ENCODE measurements at regions not wholly inside any gene's neighbourhood (a gene's known extent, or its start where the extent isn't known, plus 50 kb on each side); places are given as distances from the start of the nearest gene placed in this dataset.

DNA sequence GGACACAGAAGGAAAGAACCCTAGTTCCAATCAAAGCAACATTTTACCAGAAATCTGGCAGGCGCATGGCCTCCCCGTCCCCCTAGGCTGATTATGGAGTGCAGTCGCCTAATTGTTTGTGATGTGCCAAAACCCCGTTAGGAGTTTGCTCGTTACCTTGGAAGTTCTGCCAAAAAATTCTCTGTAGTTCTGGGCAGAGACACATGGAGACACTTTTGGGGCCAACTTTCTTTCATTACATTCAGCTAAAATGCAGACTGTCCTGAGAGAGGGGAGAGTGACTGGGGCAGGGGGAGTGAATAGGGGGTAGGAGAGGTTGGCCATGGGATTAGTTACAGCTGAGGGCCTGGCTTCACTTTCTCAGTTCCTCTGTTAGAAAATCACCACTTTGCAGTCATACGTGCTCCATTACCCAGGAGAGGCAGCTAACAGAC is 158.0 kb upstream of the NPVF start:
- ATAC-seq (peak; percentile 80), DNase-seq (ENCODE audit: missing footprints) (no peak)
- intact Hi-C loops (cut with DNase I), result no loop called here

DNA sequence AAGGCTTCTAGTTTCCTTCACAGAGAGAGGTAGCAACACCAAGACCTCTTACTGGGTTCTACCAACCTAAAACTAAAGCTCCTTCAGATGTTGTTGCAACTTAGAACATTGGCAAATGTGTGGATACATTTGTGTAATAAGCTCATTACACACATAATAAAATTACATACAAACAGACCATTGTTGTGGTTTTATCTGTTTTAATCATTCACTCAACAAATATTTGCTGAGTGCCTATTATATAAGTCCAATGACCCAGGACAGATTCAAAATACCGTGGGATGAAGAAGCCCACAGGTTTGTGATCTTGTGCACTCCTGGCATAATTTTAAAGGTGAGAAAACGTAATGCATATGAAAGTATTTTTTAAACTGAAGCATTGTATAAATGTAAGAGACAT is 160.4 kb upstream of the NPVF start:
- intact Hi-C loops (cut with DNase I), result loop anchor here (1.0 kb wide), 2 partner anchors 129 to 463 kb away; no protein-coding TSS in a partner anchor
- no peak for DNase-seq (ENCODE audit: missing footprints)
- ATAC-seq, result no peak

DNA sequence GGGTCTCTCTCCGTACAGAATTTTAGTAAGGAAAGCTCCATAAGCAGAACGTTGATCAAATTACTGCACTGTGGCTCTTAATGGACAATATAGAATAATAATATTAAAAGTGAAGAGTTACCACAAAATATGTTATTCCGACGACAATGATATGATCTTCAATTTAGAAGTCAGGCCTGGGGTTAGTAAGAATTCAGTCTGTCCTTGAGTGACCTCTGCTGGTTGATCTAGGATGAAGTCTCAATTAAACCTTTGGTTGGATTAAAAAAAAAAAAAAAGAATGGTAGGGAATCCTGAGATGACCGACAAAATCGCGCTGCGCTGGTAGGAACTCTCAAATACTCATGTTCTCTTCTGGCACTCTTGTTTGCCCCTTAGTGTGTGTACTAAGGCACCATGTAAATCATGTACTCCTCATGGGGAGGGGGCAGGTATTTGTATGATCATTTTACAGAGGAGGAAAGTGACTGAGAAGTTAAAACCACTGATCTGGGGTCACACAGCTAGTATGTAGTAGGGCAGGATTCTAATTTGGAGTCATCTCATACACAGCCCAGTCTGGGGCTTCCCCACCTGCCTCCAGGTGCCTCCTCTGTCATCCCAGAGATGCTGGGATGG is 161.3 kb upstream of the NPVF start:
- no peak for DNase-seq (ENCODE audit: missing footprints)
- intact Hi-C loops (cut with DNase I), result loop anchor here (1.0 kb wide), 2 partner anchors 130 to 462 kb away; no protein-coding TSS in a partner anchor
- ATAC-seq, result peak; percentile 27

DNA sequence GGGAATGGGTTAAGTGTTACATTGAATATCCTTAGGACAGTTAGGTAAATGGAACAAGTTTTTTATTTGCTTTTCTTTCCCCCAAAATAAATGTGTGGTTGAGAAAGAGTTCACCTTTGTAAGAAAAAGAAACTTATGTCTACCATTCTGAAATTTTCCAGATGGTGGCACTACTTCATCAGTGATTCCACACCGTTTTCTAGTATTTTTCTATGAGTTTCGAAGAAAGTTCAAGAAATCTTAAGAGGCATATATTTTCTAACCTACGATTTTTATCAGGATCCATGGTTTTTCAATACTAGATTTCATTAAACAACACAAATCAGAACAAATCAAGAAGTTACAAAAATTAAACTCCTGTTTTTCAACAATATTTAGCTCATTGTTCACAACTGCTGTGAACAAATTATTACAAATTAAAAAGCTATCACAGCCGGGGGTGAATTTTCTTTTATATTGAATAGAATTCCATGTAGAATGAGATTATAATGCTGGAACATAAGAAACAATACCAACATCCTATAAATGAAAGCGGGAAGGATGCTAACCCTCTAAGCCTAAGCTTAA is 163.1 kb upstream of the NPVF start:
- DNase-seq (ENCODE audit: missing footprints) (no peak), ATAC-seq (no peak)
- intact Hi-C loops (cut with DNase I), result loop anchor here (1.0 kb wide), 1 partner anchor 175 kb away; no protein-coding TSS in a partner anchor

DNA sequence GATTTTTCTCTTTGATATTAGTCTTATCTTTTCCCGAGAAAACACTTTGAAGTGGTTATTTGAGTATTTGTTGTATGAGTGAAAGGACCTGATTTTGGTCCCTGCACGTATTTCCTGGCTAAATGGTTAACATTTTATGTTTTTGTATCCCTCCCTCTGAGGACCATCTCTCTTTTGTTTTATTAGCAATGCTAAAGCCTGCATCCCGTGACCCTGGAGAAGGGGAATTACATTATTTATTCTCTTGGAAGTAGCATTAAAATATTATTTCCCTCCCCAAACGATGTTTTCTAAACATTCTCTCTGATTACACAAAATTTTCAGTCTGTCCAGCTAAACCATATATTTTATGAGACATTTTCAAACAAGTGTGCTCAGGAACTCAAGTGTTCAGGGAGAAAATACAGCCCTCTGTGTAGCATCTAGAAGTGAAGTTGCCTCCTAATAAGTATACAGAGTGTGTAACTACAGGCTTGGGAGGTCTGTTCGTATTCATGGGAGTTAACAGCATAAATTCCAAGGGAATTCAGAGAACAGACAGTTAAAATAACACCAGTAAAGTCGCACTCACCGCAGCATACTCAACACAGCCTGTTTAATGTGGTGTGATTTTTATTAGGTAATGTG is 163.8 kb upstream of the NPVF start:
- DNase-seq (ENCODE audit: missing footprints) (no peak), ATAC-seq (no peak)
- intact Hi-C loops (cut with DNase I), result loop anchor here (1.0 kb wide), 1 partner anchor 174 kb away; no protein-coding TSS in a partner anchor

DNA sequence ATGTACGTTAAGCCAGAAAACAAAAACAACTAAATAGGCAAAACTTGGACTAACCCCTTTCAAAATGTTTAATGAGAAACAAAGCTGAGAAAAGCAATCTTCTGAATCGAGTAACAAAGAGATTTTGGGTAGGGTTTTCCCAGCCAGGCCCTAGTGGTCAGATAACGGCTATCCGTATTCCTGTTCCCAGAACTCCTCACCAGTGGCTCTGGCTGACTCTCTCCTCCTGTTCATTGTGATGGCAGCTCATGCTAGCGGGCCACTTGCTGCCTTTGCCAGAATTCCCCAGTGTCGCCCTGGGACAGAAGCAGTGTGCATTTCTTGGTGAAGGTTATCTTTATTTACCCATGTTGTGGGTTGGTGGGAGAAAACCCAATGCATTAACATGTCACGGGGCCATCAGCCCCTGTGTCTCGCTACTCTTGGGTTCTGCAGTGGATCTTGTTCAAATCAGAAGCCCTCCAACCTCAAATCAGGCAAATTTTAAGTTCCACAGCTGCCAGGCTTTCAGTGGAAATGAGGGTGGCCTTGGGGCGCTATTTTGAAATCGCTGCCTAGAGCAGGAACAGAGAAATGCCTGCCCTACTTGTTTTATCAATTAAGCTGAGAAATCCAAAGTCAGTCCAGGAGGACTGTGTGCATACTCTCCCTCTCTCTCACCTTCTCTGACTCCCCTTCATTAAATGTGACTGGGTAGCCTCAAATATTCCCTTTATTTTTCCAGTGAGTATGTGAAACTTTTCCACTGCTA is 164.5 kb upstream of the NPVF start:
- DNase-seq (ENCODE audit: missing footprints) (no peak), ATAC-seq (no peak)
- intact Hi-C loops (cut with DNase I), result loop anchor here (1.0 kb wide), 1 partner anchor 461 kb away; no protein-coding TSS in a partner anchor

DNA sequence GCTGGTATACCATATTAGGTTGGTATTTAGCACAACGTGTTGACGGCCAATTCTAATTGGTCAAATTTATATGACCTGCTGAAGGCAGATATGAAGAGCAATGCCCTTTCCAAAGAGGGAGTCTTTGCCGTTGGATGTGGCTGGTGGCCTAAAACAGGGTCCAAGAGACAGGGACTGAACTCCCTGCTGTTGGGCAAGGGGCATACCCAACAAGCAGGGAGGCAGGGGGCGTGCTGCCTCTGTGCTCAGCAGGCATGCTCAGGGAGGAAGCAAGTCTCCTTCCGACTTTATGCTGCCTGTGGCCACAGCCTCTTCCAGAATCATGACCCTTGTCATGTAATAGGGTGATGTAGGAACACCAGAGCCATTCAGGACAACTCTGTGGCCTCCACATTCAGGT is 167.7 kb upstream of the NPVF start:
- DNase-seq (ENCODE audit: missing footprints), result no peak
- ATAC-seq, result no peak
- intact Hi-C loops (cut with DNase I), result no loop called here

DNA sequence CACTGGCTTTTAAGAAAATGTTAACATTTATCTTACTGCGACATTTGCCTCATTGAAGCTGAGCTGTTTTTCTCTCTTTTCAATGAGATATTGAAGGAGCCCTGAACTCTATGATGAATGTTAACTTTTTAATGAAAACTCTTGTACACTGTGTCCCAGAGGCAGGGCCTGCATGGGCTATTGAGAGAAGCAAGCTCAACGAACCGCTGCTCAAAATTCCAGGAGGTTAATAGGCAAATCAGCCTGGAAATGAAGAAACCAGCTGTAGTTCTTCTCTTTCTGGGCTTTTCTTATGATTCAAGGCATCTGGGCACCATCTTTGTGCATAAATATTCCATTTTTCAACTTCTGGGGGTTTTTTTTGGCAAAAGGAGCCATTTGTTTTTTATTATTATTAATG is 168.4 kb upstream of the NPVF start:
- intact Hi-C loops (cut with DNase I), result no loop called here
- no peak for ATAC-seq
- DNase-seq (ENCODE audit: missing footprints), result no peak

DNA sequence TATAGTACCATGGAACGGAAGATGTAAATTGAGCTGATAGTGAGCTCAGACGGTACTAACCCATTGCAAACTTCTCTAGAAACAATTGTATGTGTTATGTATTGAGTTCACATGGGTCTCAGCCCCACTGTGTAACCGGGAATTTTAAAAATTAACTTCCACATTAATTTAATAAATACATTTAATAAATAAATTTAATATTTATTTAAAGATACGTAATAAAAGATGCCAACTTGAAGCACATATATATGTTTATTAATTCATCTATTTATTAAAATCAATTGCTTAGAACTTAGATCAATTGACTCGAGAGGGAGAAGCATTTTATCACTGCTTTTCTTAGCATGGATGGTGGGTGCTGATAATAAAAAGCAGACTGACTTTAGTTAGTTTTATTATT is 170.1 kb upstream of the NPVF start:
- ATAC-seq, result no peak
- no peak for DNase-seq (ENCODE audit: missing footprints)
- intact Hi-C loops (cut with DNase I), result no loop called here

DNA sequence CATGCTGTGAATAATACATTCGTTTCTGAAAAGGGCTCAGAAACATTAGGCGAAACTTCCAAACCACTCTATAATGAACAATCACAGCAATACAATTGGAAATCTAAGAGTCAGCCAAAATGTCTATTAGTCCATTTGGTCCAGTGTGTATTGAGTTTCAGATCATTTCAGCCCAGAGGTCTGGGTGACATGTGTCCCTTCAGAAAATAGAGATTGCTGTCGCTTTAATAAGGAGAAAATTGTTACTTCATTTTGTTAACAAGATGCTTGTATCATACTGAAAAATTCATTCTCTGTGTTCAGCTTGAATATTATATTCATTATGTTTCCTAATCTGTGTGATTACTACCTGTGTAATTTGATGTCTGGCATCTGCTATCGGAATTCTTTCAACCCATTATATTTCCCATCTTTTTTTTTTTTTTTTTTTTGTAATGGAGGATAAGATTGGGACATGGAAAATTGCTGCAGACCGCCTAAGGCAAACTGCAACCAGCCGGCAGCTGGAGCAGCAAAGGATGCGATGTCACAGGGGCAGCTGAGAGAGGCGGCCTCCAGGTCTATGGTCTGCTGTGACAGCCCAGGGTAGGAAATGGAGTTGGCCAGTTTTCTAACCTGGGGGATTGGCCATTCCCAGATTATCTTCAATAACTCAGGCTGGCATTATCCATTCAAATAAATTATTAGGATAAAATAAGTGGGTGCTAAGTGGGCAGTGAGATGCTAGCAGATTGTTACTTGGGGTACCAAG is 170.9 kb upstream of the NPVF start:
- ATAC-seq (no peak), DNase-seq (ENCODE audit: missing footprints) (no peak)
- intact Hi-C loops (cut with DNase I), result no loop called here

DNA sequence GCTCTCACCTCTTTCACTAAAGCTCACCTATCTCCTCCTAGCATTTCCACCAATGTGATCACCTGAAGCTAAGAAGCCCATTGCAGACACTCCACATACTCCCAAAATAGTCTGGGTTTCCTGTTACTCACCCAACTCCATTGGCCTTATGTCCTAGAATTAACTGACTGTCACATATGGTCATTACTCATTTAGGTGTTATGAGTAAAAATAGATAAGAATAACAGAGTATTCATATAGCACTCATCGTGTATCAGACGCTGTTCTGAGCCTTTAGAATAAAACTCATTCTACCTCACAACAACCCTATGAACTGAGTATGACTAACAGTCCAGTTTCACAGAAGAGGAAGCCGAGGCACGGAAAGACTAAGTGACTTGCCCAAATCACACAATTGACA is 174.2 kb upstream of the NPVF start:
- ATAC-seq, result no peak
- intact Hi-C loops (cut with DNase I), result no loop called here
- DNase-seq (ENCODE audit: missing footprints), result no peak

DNA sequence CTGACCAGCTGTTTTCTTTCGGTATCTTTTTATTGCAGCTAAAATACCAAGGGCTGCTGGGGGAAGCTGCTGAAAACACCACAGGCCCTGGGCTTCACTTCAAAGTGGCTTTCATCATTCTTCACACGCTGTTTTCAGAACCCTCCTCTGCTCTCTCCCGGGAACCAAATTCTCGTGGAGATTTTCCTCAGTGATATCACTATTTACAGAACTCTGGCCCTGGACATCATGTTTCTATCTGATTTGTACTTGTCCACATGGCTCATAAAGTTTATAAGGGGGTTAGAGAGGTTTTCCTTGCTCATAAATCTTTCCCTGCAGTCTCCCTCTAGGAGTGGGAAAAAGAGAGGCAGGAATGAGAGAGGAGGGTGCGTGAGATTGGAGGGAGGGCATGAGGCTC is 177.4 kb upstream of the NPVF start:
- intact Hi-C loops (cut with DNase I), result no loop called here
- peak; percentile 31 for ATAC-seq
- no peak for DNase-seq (ENCODE audit: missing footprints)

DNA sequence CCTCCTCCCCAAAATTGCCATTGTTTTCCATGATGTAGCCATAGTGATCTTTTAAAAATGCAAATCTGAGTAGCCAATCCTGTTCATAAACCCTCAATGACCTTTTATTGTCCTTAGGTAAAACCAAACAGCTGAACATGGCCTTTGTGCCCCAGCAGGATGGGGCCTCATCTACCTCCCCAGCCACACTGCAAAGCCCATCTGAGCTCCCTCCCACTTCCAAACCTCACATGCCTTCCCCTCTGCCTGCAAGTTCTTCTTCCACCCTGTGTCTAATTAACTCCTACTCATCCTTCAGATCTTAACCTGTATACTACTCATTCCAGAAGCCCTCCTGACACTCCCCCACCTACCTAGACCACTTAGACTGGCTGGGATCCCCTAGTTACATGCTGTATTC is 178.8 kb upstream of the NPVF start:
- intact Hi-C loops (cut with DNase I), result no loop called here
- ATAC-seq, result no peak
- no peak for DNase-seq (ENCODE audit: missing footprints)

DNA sequence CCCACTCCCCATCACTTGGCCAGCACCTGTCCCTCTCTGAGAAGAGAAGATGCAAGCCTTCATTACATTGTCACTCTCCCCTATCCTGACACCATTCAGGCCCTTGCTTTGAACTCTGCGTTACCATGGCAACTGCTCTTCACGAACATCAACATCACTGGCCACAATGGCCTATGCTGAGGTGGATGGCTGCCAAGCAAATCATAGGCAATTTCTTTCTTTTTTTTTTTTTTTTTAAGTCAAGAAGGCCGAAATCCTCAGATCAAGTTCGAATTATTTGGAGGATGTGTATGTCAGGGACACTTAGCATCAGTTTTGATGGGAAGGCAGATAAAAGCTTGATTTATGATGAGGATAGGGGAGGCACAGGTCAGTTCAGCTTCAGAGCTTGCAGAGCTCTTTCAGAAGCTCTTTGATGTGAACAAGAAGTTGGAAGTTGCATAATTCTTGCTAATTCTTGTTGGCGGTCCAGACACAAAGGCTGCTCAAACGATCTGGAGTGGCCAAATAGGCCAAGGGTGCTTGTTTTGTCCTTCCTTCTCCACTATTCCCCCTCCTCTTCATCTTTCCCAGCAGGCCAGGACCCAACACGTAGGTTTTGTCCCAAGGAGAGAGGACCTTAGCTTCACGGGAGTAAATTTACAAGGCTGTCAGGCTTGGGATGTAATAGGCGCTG is 179.9 kb upstream of the NPVF start:
- intact Hi-C loops (cut with DNase I), result no loop called here
- ATAC-seq, result no peak
- no peak for DNase-seq (ENCODE audit: missing footprints)

DNA sequence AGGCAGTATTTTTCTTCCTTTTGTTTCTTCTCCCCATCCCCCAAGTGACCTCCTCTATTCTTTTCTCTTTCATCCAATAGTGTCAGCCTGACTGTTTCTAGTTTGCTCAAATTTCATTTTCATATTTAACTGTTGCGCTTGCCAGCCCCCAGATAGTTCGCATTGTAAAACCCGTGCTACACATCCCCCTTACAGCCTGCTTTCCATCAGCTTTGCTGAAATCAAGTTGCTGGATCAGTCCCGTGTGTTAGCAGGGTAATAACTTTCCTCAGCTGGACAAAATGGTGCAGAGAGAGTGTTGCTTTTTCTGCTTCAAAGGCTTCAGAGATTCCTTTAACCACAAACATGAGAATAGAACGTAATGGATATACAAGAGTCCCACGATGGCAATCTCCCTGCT is 180.6 kb upstream of the NPVF start:
- ATAC-seq (no peak), DNase-seq (ENCODE audit: missing footprints) (no peak)
- intact Hi-C loops (cut with DNase I), result no loop called here

DNA sequence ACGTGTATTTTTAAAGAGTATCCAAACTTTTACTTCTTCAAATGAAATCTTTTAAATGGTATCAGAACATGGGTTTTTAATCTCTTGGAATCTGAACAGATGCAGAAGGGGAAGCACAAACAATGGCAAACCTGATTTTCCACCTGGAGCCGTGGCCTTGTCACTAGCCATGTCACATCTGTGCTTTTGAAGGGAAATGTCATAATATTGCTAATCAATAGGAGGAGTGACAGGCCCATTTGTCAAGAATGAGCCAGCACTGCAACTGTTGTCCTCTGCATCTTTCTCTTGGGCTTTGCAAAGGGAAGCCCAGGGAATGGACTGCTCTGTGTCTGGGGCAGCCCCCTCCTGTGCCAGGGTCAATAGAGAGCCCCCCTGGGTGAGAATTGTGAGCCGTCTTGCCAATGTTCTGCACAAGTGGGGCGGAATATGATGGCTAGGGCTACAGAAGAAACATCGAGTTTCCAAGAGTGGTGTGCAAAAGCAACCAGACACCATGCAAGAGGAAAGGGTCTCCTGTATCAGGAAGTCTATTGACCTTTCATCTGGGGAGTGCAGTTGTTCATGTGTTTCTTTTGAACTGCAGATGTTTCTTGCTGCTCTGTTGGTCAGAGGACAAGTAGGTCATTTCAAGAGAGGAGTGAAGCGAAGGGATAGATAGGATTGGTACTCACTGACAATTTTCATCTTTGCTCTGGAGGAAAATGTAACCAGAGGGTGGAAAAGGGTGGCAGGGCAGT is 181.8 kb upstream of the NPVF start:
- DNase-seq (ENCODE audit: missing footprints) (no peak), ATAC-seq (no peak)
- intact Hi-C loops (cut with DNase I), result no loop called here

DNA sequence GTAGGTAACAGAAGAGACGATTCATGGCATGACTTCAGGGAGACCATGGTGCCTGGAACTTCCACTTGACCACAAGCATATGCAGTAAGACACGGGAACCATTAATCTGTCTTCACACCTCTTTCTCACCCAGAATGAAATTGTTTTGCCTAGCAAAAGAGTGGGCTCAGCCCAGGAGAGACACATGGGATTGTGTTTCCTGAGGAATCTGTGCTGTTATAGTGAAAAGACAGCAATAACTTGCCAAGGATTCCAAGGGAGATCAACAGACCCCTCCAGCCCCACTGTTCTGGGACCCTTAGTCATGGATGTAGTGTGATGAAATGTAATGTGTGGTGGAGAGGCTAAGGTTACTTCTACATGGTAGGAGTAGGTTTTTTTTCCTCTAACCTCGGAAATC is 192.5 kb upstream of the NPVF start:
- intact Hi-C loops (cut with DNase I), result no loop called here
- no peak for DNase-seq (ENCODE audit: missing footprints)
- no peak for ATAC-seq

DNA sequence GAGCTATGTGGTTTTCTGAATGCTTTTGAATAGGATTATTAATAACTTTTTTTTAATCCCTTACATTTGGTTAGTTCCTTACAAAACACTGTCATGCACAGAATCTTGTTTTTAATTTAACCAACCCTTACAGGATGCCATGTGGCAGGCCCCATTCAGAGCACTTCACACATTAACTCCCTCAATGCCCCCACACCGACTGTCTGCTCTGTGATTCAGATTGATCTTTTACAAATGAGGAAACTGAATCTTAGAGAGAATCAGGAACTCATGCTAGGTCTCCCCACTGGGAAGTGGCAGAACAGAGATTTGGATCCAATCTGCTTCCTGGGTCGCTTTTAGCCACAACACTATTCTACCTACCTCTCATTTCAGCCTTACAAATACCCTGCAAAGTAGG is 195.8 kb upstream of the NPVF start:
- DNase-seq (ENCODE audit: missing footprints) (no peak), ATAC-seq (no peak)
- intact Hi-C loops (cut with DNase I), result no loop called here

Measured in Right ventricle myocardium inferior (tissue), 1 donor.